GM23248 (cell line): ENCODE measurements at regions not wholly inside any gene's neighbourhood (a gene's known extent, or its start where the extent isn't known, plus 50 kb on each side); places are given as distances from the start of the nearest gene placed in this dataset.

ENCODE experiments used
- EZH2 ChIP-seq: fragments of 200-600 bp; sonication (generic); IDR thresholded peaks from 2 replicates; pipeline ENCODE4 v1.6.1; 2018; ENCODE audit warnings: antibody characterized with exemption, mild to moderate bottlenecking; ENCODE audit not compliant: insufficient read depth, poor library complexity, severe bottlenecking
- EZH2phosphoT487 ChIP-seq: fragments of 200-600 bp; sonication (generic); IDR thresholded peaks from 2 replicates; pipeline ENCODE4 v1.6.1; 2018; ENCODE audit warnings: antibody characterized with exemption, moderate library complexity, mild to moderate bottlenecking, low read depth; ENCODE audit not compliant: insufficient read depth

DNA sequence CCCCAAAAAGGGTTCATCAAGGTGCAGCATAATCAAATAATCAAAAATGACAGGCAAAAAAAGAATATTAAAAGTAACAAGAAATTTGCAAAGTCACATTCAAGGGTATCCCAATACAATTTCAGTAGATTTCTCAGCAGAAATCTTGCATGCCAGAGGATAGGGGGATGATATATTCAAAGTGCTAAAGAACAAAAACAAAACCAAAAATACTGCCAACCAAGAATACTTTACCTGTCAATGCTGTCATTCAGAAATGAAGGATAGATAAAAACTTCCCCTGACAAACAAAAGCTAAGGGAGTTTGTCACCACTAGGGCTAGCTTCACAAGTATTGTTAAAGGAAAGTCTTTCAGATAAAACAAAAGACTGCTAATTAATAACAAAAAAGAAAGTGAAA is 68.7 kb upstream of the EDIL3 start:
- TF ChIP-seq EZH2 (no peak), EZH2phosphoT487 (no peak)
